ENCODE measurements at regions not wholly inside any gene's neighbourhood (a gene's known extent, or its start where the extent isn't known, plus 50 kb on each side); places are given as distances from the start of the nearest gene placed in this dataset.

- TF ChIP-seq CTCF (IDR thresholded peaks at IDR 0.05), result no peak
- H3K4me1 Mint-ChIP-seq (ENCODE audit: low read depth), result no peaks in the 10 kb centered on the region
- no peak for DNase-seq
Observed at GRCh38 chr4:35963383-35963782, 280.9 kb downstream of the ARAP2 start.

GRCh38 chr4:35963974-35964515, 280.3 kb downstream of the ARAP2 start:
- Mint-ChIP-seq H3K4me1 (ENCODE audit: low read depth) (no peaks in the 10 kb centered on the region), H3K9me3 (peaks cover 26% of the 10 kb centered on the region), H3K27me3 (ENCODE audit: insufficient read depth) (no peaks in the 10 kb centered on the region), H3K27ac (no peak overlapping the region), H3K4me3 (no peak overlapping the region), H3K36me3 (ENCODE audit: low read depth) (no peaks in the 10 kb centered on the region)
- no peak for DNase-seq
- no peak for TF ChIP-seq CTCF (IDR thresholded peaks at IDR 0.05)

More at GRCh38 chr4:35963383-35963782, 280.9 kb downstream of the ARAP2 start:
- Mint-ChIP-seq H3K4me3 (no peak overlapping the region), H3K27ac (no peak overlapping the region), H3K36me3 (ENCODE audit: low read depth) (no peaks in the 10 kb centered on the region), H3K9me3 (peaks cover 20% of the 10 kb centered on the region), H3K27me3 (ENCODE audit: insufficient read depth) (no peaks in the 10 kb centered on the region)

GRCh38 chr4:35965300-35965699, 279.0 kb downstream of the ARAP2 start:
- Mint-ChIP-seq H3K36me3 (ENCODE audit: low read depth) (no peaks in the 10 kb centered on the region), H3K9me3 (peaks cover 20% of the 10 kb centered on the region), H3K27me3 (ENCODE audit: insufficient read depth) (no peaks in the 10 kb centered on the region), H3K4me3 (no peak overlapping the region), H3K27ac (no peak overlapping the region), H3K4me1 (ENCODE audit: low read depth) (no peaks in the 10 kb centered on the region)
- DNase-seq, result no peak
- no peak for TF ChIP-seq CTCF (IDR thresholded peaks at IDR 0.05)

- H3K9me3 Mint-ChIP-seq, result peaks cover 17% of the 10 kb centered on the region
- H3K36me3 Mint-ChIP-seq (ENCODE audit: low read depth), result no peaks in the 10 kb centered on the region
- no peaks in the 10 kb centered on the region for H3K27me3 Mint-ChIP-seq (ENCODE audit: insufficient read depth)
- no peaks in the 10 kb centered on the region for H3K4me1 Mint-ChIP-seq (ENCODE audit: low read depth)
- H3K27ac Mint-ChIP-seq, result no peak overlapping the region
- H3K4me3 Mint-ChIP-seq, result no peak overlapping the region
- no peak for TF ChIP-seq CTCF (IDR thresholded peaks at IDR 0.05)
- no peak for DNase-seq
Observed at GRCh38 chr4:35966566-35966965, 277.7 kb downstream of the ARAP2 start.

GRCh38 chr4:35970366-35970960, 273.9 kb downstream of the ARAP2 start:
- Mint-ChIP-seq H3K27ac (no peak overlapping the region), H3K4me1 (ENCODE audit: low read depth) (no peaks in the 10 kb centered on the region), H3K4me3 (no peak overlapping the region), H3K36me3 (ENCODE audit: low read depth) (no peaks in the 10 kb centered on the region), H3K9me3 (peaks cover 24% of the 10 kb centered on the region), H3K27me3 (ENCODE audit: insufficient read depth) (peaks cover 1% of the 10 kb centered on the region; the same call in 1 of the 2 replicates)
- no peak for TF ChIP-seq CTCF (IDR thresholded peaks at IDR 0.05)
- no peak for DNase-seq

Measured in HFFc6 (cell line).